CD4-positive, alpha-beta T cell (primary cell): ENCODE measurements at regions not wholly inside any gene's neighbourhood (a gene's known extent, or its start where the extent isn't known, plus 50 kb on each side); places are given as distances from the start of the nearest gene placed in this dataset.

Experiments used
- ATAC-seq: fragments of 200-7000 bp; cut with Tn5 transposase; one replicate; pipeline ENCODE4 v1.10.0; 2022; ENCODE audit warnings: mild to moderate bottlenecking; ENCODE audit not compliant: poor library complexity
- CTCF ChIA-PET: fragments of 350-600 bp; sonication (Branson Sonifier 250); formaldehyde crosslinking; loops from one replicate; lab custom pipeline; 2021; ENCODE audit warnings: antibody characterized with exemption, inconsistent platforms; lab: Charles Lee
- POLR2A ChIA-PET: fragments of 350-600 bp; sonication (Branson Sonifier 250); formaldehyde crosslinking; loops from one replicate; lab custom pipeline; 2021; ENCODE audit warnings: antibody characterized with exemption, inconsistent platforms; lab: Charles Lee
- DNase-seq, 14 experiments: peaks; one replicate each; pipeline ENCODE4 v3.0.0-alpha.2; 2013 to 2020; ENCODE audit warnings: mixed read lengths in 2 of 14
- H3K27ac ChIP-seq, 2 donors: one replicate each; pipeline versions ENCODE4 v1.5.1 to v1.7.0; 2013; ENCODE audit warnings: low read length in 2 of 2, low read depth in 1 of 2, mild to moderate bottlenecking in 1 of 2
- H3K27me3 ChIP-seq, 2 experiments: 1 replicate in 1 of 2; 2 replicates in 1 of 2; pipeline versions ENCODE4 v1.6.1 to v1.7.0; 2013; ENCODE audit warnings: low read length in 2 of 2, control low read depth in 1 of 2, mild to moderate bottlenecking in 1 of 2, moderate library complexity in 1 of 2; ENCODE audit not compliant: insufficient read depth in 2 of 2, control insufficient read depth in 1 of 2
- H3K36me3 ChIP-seq: one replicate; pipeline ENCODE4 v1.6.1; 2013; ENCODE audit warnings: low read length, control low read depth; ENCODE audit not compliant: insufficient read depth
- H3K4me1 ChIP-seq: one replicate; pipeline ENCODE4 v1.6.1; 2013; ENCODE audit warnings: low read length, control low read depth; ENCODE audit not compliant: insufficient read depth
- H3K4me3 ChIP-seq: one replicate; pipeline ENCODE4 v1.5.1; 2013; ENCODE audit warnings: mild to moderate bottlenecking, low read length, moderate library complexity
- H3K9me3 ChIP-seq, 2 experiments: 1 replicate in 1 of 2; 2 replicates in 1 of 2; pipeline versions ENCODE4 v1.6.1 to v1.7.0; 2013; ENCODE audit warnings: low read length in 2 of 2, mild to moderate bottlenecking in 2 of 2, control low read depth in 1 of 2, moderate library complexity in 1 of 2; ENCODE audit not compliant: control insufficient read depth in 1 of 2, insufficient read depth in 1 of 2
- H3K27ac Mint-ChIP-seq: one replicate; pipeline ENCODE4 v1.8.0; 2020; ENCODE audit warnings: mixed read lengths
- H3K27me3 Mint-ChIP-seq: one replicate; pipeline ENCODE4 v1.8.0; 2021; ENCODE audit warnings: mixed read lengths
- H3K36me3 Mint-ChIP-seq: one replicate; pipeline ENCODE4 v1.8.0; 2021; ENCODE audit warnings: low read depth, mixed read lengths
- H3K4me1 Mint-ChIP-seq: one replicate; pipeline ENCODE4 v1.8.0; 2021; ENCODE audit warnings: low read depth, mixed read lengths
- H3K4me3 Mint-ChIP-seq: one replicate; pipeline ENCODE4 v1.8.0; 2020; ENCODE audit warnings: mild to moderate bottlenecking, mixed read lengths
- H3K9me3 Mint-ChIP-seq: one replicate; pipeline ENCODE4 v1.8.0; 2020; ENCODE audit warnings: mixed read lengths
- CTCF ChIP-seq: fragments of 200-600 bp; IDR thresholded peaks from one replicate; pipeline ENCODE4 v1.8.0; 2022; ENCODE audit warnings: antibody characterized with exemption, mild to moderate bottlenecking
- intact Hi-C, 2 experiments: fragments of 100-400 bp; cut with DNase I in 1 of 2; cut with micrococcal nuclease in 1 of 2; formaldehyde crosslinking; loops; one replicate each; pipeline versions ENCODE4 v1.15.1 to v1.9.0; 2023 to 2025; cut with DNase I, micrococcal nuclease

DNA sequence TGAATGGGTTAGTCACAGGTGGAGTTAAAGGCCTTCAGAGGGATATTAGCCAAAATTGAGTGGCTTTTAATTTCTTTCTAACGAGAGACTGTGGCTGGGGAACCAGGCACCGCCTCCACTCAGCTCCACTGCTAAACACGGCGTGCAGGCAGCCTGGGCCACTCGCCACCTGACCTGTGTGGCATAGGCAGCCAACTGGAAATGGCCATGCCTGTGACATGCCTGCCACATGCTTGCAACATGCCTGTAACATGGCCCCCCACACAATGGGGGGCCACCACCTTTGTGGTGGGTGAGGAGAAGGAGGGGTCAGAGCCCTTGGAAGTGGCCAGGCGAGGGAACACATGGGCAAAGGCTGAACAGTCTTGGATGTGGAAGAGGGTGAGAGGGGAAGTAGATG, 60.1 kb upstream of the PAX2 start:
- no peaks in the 10 kb centered on the region for H3K9me3 Mint-ChIP-seq
- no peak overlapping the region for H3K27ac Mint-ChIP-seq
- Histone ChIP-seq H3K27ac (no peak overlapping the region), H3K9me3 (peaks cover 0 to 14% of the 10 kb centered on the region in 2 experiments), H3K4me1 (peaks cover 6% of the 10 kb centered on the region), H3K27me3 (peaks cover 65 to 94% of the 10 kb centered on the region in 2 experiments), H3K36me3 (no peaks in the 10 kb centered on the region), H3K4me3 (no peak overlapping the region)
- ChIA-PET CTCF (no interaction called here), POLR2A (no interaction called here)
- H3K4me1 Mint-ChIP-seq, result no peaks in the 10 kb centered on the region
- H3K36me3 Mint-ChIP-seq, result no peaks in the 10 kb centered on the region
- DNase-seq (no peak), ATAC-seq (no peak)
- intact Hi-C loops, result no loop called here
- peaks cover 91% of the 10 kb centered on the region for H3K27me3 Mint-ChIP-seq
- TF ChIP-seq CTCF, result no peak
- H3K4me3 Mint-ChIP-seq, result no peak overlapping the region

DNA sequence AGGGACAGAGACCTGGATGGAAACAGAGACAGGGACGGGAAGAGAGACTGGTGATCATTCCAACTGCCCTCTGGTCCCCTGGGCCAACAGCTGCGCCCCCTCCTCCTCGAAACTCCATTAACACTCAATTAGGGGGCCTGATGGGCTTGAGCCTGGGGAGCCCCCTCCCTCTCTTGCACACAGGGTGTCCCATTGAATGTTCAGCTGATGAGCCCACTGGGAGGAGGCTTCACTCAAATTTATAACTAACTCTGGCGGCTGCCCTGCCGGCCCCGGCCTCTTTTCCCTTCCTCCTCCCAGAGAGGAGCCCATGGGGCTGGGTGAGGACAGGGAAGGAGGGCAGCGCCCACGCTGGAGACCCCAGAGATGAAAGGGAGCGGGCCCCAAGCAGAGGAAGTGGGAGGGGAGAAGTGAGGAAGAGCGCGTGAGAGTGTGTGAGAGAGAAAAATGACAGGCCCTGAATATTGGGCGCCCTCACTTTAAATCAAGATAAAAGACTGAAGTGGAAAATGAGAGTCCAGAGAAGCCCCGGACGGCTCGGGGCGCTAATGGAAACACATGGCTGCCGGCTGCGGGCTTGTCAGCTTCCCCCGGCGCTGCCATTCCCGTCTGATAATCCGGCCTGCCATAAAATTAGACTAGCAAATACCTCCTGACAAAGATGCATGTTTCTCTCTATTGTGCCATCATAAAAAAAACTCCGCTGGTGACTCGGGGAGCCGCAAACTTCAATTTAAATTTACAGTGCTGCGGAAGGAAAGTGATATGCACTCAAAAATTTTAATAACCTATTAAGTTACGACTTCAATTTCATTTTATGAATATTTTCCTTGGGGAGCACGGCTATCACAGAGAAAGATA, 58.0 kb upstream of the PAX2 start:
- Mint-ChIP-seq H3K4me1 (no peaks in the 10 kb centered on the region), H3K36me3 (no peaks in the 10 kb centered on the region), H3K9me3 (no peaks in the 10 kb centered on the region), H3K27me3 (peaks cover 92% of the 10 kb centered on the region), H3K27ac (no peak overlapping the region), H3K4me3 (no peak overlapping the region)
- Histone ChIP-seq H3K4me3 (no peak overlapping the region), H3K27me3 (peaks cover 51 to 74% of the 10 kb centered on the region in 2 experiments), H3K27ac (no peak overlapping the region), H3K9me3 (peaks cover 0 to 4% of the 10 kb centered on the region in 2 experiments), H3K4me1 (no peaks in the 10 kb centered on the region), H3K36me3 (no peaks in the 10 kb centered on the region)
- no peak for TF ChIP-seq CTCF
- POLR2A ChIA-PET, result no interaction called here
- CTCF ChIA-PET, result no interaction called here
- no peak for DNase-seq
- intact Hi-C loops, result no loop called here
- ATAC-seq, result no peak

DNA sequence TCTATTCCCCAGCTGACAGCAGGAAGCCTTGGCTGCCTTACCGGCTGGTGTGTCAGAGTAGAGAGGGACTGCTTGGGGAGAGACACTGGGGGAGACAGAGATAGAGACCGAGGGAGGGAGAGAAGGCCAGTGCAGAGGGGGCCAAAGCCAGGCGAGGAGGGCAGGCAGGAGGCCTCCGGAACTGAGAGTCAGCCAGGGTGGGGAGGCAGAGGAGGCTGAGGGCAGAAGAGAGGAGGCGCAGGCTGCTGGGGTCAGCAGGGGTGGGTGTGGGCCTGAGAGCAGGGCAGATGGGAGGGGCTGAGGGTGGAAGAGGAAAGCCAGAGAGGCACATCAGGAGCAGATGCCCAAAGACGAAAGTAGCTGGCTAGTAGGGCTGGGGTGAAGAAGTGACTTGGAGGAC, 57.2 kb upstream of the PAX2 start:
- no peak overlapping the region for H3K4me3 ChIP-seq
- Mint-ChIP-seq H3K4me3 (no peak overlapping the region), H3K4me1 (no peaks in the 10 kb centered on the region), H3K9me3 (no peaks in the 10 kb centered on the region), H3K27ac (no peak overlapping the region), H3K27me3 (peaks cover 87% of the 10 kb centered on the region), H3K36me3 (no peaks in the 10 kb centered on the region)
- peaks cover 45 to 65% of the 10 kb centered on the region in 2 experiments for H3K27me3 ChIP-seq
- POLR2A ChIA-PET, result no interaction called here
- H3K27ac ChIP-seq, result no peak overlapping the region
- TF ChIP-seq CTCF, result no peak
- no peak for ATAC-seq
- H3K36me3 ChIP-seq, result no peaks in the 10 kb centered on the region
- no peaks in the 10 kb centered on the region for H3K4me1 ChIP-seq
- CTCF ChIA-PET, result no interaction called here
- H3K9me3 ChIP-seq, result peaks cover 0 to 4% of the 10 kb centered on the region in 2 experiments
- intact Hi-C loops, result no loop called here
- no peak for DNase-seq
